ENCODE measurements at regions not wholly inside any gene's neighbourhood (a gene's known extent, or its start where the extent isn't known, plus 50 kb on each side); places are given as distances from the start of the nearest gene placed in this dataset.
A peak's percentile ranks its signal among the peaks of the same experiment; 100 is the strongest.

GRCh38 chr1:221478050-221478949 lies 263.6 kb downstream of the DUSP10 start:
- dilution Hi-C loops (cut with MboI; ENCODE audit: extremely low pct_ligation_motif_present, low sequenced_read_pairs) = no loop called here
- no peaks in the 10 kb centered on the region for H3K79me2 ChIP-seq (ENCODE audit: control insufficient read depth, insufficient read depth, low read length)
- ChIA-PET CTCF (interaction anchor here (0.9 to 2.8 kb wide), 14 partner anchors 9 to 977 kb away, joined by 3 to 34 read pairs (median 4); no protein-coding TSS in a partner anchor), POLR2A (no interaction called here)
- no peaks in the 10 kb centered on the region for H3K36me3 ChIP-seq (ENCODE audit: control insufficient read depth in 2 of 2, extremely low read depth in 1 of 2, insufficient read depth in 2 of 2, low read length in 2 of 2)
- H3K9me3 ChIP-seq (replicated peaks; ENCODE audit: control insufficient read depth, insufficient read depth, low read length) = no peaks in the 10 kb centered on the region
- no peaks in the 10 kb centered on the region for H3K4me1 ChIP-seq (ENCODE audit: control insufficient read depth, extremely low read depth, insufficient read depth, low read length)
- no peak overlapping the region for H3K4me3 ChIP-seq (replicated peaks in 1 of 3; ENCODE audit: insufficient read depth in 1 of 3, low read depth in 1 of 3, low read length in 3 of 3)
- intact Hi-C loops (cut with micrococcal nuclease) = loop anchor here (1.0 to 10.0 kb wide), 4 partner anchors 517 to 977 kb away; no protein-coding TSS in a partner anchor
- no peaks in the 10 kb centered on the region for H4K20me1 ChIP-seq (replicated peaks; ENCODE audit: control insufficient read depth, extremely low read depth, insufficient read depth, low read length)
- H3K9me1 ChIP-seq (replicated peaks; ENCODE audit: control insufficient read depth, extremely low read depth, insufficient read depth, low read length) = no peaks in the 10 kb centered on the region
- H3K4me2 ChIP-seq (ENCODE audit: insufficient read depth, low read length) = no peak overlapping the region
- no peak overlapping the region for H2AFZ ChIP-seq (ENCODE audit: low read depth, low read length)
- H3K27me3 ChIP-seq (ENCODE audit: control insufficient read depth in 2 of 2, insufficient read depth in 2 of 2, low read length in 2 of 2) = peaks cover 0 to 3% of the 10 kb centered on the region in 2 experiments
- FAIRE-seq (no peak), DNase-seq (ENCODE audit: low read depth, low spot score) (peak; percentile 17)
- TF ChIP-seq CTCF (IDR thresholded peaks at IDR 0.05; ENCODE audit: extremely low read depth in 1 of 2, insufficient read depth in 1 of 2, low read depth in 1 of 2, low read length in 2 of 2) = peak in 1 of 2 donors; percentile 12
- TF ChIP-seq FOS (IDR thresholded peaks at IDR 0.05; ENCODE audit: borderline replicate concordance, insufficient read depth, low read length) = peak; percentile 15
- TF ChIP-seq MAX (IDR thresholded peaks at IDR 0.05; ENCODE audit: insufficient read depth, insufficient read length) = no peak
- no peak overlapping the region for H3K27ac ChIP-seq (ENCODE audit: insufficient read depth, low read depth, low read length)
- no peak overlapping the region for H3K9ac ChIP-seq (replicated peaks; ENCODE audit: extremely low read depth, insufficient read depth, low read length)
- no TSS peak for BruUV-seq (replicated peaks)
